ENCODE measurements at regions not wholly inside any gene's neighbourhood (a gene's known extent, or its start where the extent isn't known, plus 50 kb on each side); places are given as distances from the start of the nearest gene placed in this dataset.
"Not testable (repeated sequence)": the region's sequence is repeated elsewhere in the genome, so short reads cannot be mapped to it uniquely, and the experiment has no call there.

DNA sequence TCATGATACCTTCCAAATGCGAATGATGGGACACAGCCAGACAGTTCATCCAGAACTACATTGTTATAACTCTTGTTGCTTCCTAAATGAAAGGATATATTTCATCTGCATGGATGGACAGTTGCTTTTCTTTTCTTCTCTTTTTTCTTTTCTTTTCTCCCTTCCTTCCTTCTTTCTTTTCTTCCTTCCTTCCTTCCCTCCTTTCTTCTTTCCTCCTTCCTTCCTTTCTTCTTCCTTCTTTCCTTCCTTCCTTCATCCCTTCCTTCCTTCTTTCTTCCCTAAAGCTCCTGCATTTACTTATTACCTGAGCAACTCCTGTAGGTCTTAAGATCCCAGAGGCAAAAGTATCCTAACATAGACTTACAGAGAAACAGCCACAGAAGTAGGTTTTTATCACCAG, 221.6 kb downstream of the DUSP10 start:
- DNase-seq (ENCODE audit: low read depth, low spot score): no peak

DNA sequence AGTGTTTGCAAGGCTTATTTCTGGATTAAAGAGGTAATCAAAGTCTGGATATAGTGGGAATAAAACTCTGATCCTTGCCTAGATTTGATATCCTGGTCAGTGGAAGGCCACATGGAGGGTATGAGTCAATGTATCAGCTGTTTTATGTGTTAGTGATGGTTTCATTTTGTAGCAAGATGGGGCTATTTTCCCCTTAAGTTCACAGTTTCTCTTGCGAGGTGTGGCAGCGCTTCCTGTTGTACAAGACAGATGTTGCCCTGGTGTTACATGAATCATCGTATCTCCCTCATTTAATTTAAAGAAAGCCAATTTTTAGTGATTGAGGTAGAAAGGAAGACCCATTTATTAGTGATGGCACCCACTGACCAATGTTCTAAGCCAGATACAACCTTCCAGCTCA, 220.2 kb downstream of the DUSP10 start:
- DNase-seq (ENCODE audit: low read depth, low spot score): no peak

DNA sequence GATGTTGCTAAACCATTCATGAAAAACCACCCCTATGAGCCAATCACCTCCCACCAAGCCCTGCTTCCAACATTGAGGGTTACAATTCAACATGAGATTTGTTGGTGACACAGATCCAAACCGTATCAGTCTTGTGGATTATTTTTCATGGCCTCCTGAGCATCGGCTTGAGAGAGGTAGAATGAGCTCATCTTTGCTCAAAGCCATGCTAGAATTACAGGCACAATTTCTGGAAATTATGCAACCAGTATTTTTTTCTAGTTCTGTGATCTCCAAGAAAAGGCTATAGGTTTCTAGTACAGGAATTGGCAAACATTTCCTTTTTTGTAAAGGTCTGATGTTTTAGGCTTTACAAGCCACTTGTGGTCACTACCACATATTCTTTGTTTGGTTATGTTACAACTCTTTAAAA, 219.4 kb downstream of the DUSP10 start:
- no peak for DNase-seq (ENCODE audit: low read depth, low spot score)

GRCh38 chr1:221525749-221526148, 216.1 kb downstream of the DUSP10 start:
- no peak for DNase-seq (ENCODE audit: low read depth, low spot score)

DNA sequence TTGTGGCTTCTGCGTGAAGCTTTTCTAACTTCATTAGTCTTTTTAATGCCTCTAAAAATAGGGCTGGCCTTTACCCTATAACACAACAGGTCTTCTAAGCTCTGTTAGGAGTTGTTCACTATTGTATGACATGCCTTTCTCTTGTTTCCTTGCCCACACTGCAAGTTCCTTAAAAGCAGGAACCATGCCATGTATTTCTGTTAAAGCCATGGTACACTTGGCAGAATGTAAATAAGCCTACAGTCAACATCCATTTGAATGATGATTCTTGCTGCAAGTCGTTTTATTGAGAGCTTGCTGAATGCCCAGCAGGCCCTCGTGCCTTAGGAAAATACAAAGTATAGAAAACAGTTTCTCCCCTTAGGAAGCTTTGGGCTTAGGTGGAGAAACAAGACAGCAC, 214.6 kb downstream of the DUSP10 start:
- no peak for DNase-seq (ENCODE audit: low read depth, low spot score)

GRCh38 chr1:221527886-221528624, 213.8 kb downstream of the DUSP10 start:
- no peak for DNase-seq (ENCODE audit: low read depth, low spot score)

DNA sequence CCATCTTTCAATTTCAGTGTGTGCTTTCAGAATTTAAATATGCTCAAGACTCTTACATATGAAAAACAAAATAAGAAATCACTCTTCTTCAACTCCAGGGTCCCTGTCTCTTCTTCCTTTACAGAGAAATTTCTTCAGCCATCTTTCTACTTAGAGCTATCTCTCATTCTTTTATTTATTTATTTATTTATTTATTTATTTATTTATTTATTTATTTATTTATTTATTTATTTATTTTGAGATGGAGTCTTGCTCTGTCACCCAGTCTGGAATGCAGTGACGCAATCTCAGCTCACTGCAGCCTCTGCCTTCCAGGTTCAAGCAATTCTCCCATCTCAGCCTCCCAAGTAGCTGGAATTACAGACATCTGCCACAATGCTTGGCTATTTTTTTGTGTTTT, 211.7 kb downstream of the DUSP10 start:
- not testable (repeated sequence) for DNase-seq (ENCODE audit: low read depth, low spot score)

DNA sequence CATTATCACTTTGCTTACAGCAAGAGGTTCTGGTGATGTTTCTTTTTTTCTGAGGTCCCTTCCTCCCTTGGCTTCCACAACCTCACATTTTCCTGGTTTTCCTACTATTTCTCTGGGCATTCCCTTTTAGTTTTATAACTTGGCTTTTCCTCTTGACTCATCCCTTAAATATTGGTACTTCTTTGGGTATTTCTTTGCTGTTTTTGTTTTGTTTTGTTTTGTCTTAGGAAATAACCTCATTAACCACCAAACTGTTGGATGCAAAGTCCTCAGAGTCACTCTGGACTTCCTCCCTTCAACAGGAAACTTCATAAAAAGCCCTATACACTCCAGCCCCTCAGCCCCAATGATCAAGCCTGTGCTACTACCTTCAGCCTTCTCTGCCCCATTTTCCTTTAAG, 211.1 kb downstream of the DUSP10 start:
- DNase-seq (ENCODE audit: low read depth, low spot score): no peak

DNA sequence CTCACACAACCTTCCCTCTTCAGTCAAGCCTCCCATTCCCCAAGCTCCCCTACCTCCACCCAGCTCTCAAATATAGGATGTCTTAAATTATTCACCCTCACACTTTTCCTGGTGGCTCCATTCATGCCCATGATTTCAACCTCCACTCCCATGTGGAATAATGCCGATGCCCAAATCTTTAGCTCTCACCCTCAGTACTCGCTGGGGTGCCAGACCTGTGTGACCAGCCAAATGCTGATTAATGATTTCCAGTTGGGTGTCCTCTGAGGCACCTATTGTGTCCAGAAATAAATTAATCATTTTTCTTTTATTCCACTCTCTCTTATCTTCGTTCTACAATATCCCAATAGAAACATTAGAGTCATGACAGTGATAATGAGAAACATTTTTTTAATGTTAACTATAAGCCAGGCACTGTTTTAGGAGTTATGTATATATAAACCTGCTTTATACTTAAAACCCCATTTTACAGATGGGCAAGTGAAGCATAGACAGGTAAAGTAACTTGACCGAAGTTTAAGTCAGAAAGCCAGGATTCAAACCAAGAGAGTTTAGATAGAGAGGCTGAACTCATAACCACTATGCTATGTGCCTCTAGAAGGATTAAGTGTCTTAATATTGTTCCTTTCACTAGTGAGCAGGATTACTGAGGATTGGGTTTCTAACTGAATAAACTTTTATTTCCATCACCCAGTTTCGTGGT, 209.7 kb downstream of the DUSP10 start:
- no peak for DNase-seq (ENCODE audit: low read depth, low spot score)

GRCh38 chr1:221541296-221541695, 200.6 kb downstream of the DUSP10 start:
- DNase-seq (ENCODE audit: low read depth, low spot score): no peak

DNA sequence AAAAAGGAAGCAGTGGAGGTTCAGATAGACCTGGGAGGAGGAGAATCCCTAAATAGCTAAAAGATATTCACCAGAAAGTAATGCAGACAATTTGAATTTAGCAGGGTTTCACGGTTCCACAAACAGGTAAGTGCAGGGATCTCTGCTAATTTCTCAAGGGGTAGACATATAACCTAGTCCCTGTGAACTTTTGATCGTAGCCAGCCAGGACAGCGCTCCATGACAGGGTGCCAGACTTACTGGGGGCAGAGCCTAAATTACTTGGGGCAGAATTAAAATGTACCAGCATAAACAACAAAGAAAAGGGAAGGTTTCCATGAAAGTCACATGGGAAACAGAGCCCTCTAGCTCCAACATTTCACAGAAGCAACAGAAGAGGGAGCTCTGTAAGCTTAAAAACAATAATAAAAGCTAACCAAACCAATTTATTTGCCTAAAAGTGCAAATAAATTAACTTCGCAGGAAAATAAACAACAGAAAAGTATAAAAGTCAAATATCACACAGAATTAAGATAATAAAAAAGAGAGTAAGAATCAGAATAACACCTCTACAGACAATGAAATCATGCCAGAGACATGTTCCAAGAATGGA, 198.3 kb downstream of the DUSP10 start:
- DNase-seq (ENCODE audit: low read depth, low spot score): no peak

DNA sequence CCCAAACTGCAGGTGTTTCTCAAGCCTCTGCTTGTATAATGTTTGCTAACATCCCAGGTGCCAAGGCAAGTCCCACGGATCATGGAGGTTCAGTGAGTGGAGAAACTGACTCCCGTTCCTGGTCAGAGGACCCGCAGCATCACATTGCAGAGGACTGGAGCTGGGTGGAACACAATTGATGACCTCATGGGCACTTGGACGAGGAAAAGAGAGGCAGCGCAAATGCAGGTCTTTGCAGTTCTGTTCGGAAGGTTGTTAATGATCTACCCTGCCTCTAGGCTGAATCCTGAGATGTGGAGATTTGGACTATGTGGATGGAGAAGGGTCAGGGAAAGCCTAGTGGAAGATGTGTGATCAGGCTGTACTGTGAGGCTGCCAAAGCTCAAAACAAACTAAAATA, 192.9 kb downstream of the DUSP10 start:
- no peak for DNase-seq (ENCODE audit: low read depth, low spot score)

DNA sequence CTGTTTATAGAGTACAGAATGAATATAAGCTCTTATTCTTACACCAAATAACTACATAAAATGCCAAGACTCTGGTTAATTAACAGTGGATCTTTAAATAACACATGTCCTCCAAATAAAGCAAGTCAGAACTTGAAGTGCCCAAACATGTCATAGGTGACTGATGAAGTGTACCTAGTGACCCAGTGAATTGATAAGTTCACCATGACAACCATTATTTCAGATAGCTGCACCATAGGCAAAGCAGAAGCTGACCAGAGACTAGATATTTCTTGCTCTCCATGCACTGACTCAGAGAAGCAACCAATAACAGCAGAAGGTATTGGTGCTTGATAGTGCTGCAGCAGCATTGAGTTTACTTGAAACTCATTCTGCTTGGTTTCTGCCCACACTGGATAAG, 192.1 kb downstream of the DUSP10 start:
- DNase-seq (ENCODE audit: low read depth, low spot score): no peak

DNA sequence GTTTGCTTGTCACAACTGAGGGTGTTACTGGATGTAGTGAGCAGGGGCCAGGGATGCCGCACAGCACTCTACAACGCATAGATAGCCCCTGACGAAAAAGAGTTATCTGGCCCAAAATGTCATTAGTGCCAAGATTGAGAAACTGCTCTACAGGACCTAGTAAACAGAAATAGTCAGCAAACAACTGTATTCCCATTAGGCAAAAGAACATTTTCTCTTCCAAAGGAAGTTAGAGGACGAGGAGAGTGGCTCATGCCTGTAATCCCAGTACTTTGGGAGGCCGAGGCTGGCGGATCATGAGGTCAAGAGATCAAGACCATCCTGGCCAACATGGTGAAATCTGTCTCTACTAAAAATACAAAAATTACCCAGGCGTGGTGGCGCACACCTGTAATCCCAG, 189.1 kb downstream of the DUSP10 start:
- DNase-seq (ENCODE audit: low read depth, low spot score): not testable (repeated sequence)

DNA sequence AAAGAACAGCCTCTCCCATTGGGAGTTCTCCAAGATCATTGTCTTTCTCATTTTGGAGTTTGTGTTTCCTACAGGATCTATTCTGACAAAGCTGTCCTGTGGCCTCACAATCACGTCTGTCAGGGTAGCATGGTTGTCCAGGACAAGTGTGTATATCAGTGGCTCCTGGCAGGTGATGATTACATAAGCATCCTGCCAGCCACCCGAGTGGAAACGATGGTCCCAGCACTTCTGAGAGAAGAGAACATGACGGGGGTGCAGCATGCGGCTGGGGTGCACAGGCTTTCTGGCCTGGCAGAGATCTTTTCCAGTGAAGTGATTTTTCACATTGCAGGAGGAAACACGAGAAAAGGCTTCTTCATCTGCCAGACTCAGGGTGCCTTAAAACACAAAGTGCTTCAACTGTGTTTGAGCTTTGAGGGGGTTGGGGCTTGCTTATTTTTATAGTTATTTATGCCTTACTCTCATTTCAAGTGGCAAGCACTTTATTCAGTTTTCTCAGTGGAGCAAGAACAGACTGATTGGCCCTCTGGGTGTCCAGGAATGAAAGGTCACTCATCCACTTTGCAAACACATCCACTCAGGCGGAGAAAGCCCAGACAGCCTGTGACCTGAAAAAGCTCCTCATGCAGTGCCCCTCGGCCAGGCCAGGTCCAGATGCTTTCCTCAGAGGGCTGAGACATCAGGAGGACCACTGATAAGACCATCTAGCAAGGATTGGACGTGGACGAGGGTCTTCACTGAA, 186.0 kb downstream of the DUSP10 start:
- DNase-seq (ENCODE audit: low read depth, low spot score): no peak

- no peak for DNase-seq (ENCODE audit: low read depth, low spot score)
Measured at GRCh38 chr1:221556435-221556834, 185.5 kb downstream of the DUSP10 start.

- DNase-seq (ENCODE audit: low read depth, low spot score): no peak
Measured at GRCh38 chr1:221557013-221557412, 184.9 kb downstream of the DUSP10 start.

- DNase-seq (ENCODE audit: low read depth, low spot score): no peak
Measured at GRCh38 chr1:221558396-221558795, 183.5 kb downstream of the DUSP10 start.

- no peak for DNase-seq (ENCODE audit: low read depth, low spot score)
Measured at GRCh38 chr1:221559911-221560310, 182.0 kb downstream of the DUSP10 start.

DNA sequence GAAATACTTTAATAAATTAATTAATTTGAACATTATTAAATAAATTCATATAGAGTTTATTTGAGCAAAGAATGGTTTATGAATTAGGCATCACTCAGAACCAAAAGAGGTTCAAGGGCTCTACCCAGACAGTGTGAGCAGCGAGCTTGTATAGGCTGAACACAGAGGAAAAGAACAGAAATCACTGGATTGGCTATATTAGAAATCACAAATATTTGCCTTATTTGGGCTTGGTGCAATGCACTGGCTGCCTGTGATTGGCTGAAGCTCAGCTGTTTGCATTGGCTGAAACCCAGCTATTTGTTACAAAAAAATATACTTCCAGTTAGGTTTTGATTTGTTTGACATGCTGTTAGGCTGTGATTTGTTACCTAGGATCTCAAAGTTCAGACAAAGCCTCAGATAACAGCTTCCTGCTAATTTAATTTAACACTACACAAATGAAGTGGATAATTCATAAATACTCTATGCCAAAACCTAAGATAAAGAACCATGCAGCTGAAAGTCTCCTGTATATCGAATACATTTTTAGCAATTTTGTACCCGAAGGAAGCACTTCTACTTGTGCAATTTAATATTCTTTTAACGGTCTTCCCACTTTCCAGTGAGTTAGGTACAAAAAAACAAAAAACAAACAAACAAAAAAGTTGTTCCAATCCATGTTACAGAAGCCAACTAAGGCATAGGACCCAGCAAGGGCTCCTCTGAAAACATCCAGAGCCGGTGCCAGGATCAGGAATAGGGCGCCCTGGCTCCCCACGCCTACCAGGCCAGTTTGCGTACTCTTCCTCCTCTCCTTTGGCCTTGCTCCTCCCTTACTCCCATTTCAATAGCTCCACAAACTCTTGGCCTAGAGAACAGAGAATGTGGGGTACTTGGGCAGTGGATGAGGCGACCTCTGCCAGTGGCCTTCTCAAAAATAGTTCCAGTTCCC, 179.1 kb downstream of the DUSP10 start:
- no peak for DNase-seq (ENCODE audit: low read depth, low spot score)

- no peak for DNase-seq (ENCODE audit: low read depth, low spot score)
Measured at GRCh38 chr1:221563476-221563921, 178.4 kb downstream of the DUSP10 start.

Data from smooth muscle cell of the brain vasculature (primary cell).